Stimulated activated naive CD4-positive, alpha-beta T cell (primary cell): ENCODE measurements at regions not wholly inside any gene's neighbourhood (a gene's known extent, or its start where the extent isn't known, plus 50 kb on each side); places are given as distances from the start of the nearest gene placed in this dataset.
"Not testable (repeated sequence)": the region's sequence is repeated elsewhere in the genome, so short reads cannot be mapped to it uniquely, and the experiment has no call there.

Experiments used
- DNase-seq, 6 experiments: peaks; one replicate each; lab custom pipeline; 2025; lab: John Stamatoyannopoulos, UW

GRCh38 chr9:95391271-95391670 is 73.8 kb upstream of the FANCC start:
- not testable (repeated sequence) for DNase-seq

- no peak for DNase-seq
Observed at GRCh38 chr9:95389373-95389772, 71.9 kb upstream of the FANCC start.

GRCh38 chr9:95386843-95387242 is 69.3 kb upstream of the FANCC start:
- no peak for DNase-seq

GRCh38 chr9:95385521-95385920 is 68.0 kb upstream of the FANCC start:
- no peak for DNase-seq

- no peak for DNase-seq
Observed at GRCh38 chr9:95383845-95384244, 66.3 kb upstream of the FANCC start.

GRCh38 chr9:95383185-95383676 is 65.7 kb upstream of the FANCC start:
- no peak for DNase-seq

- no peak for DNase-seq
Observed at GRCh38 chr9:95382433-95382832, 64.9 kb upstream of the FANCC start.

- DNase-seq = no peak
Observed at GRCh38 chr9:95381221-95381620, 63.7 kb upstream of the FANCC start.

- DNase-seq = peak in 3 of 6 experiments; percentile 2 to 42 (median 33)
Observed at GRCh38 chr9:95379630-95380029, 62.1 kb upstream of the FANCC start.

GRCh38 chr9:95373782-95374487 is 56.4 kb upstream of the FANCC start:
- no peak for DNase-seq

GRCh38 chr9:95373069-95373681 is 55.7 kb upstream of the FANCC start:
- no peak for DNase-seq

GRCh38 chr9:95370064-95370463 is 52.6 kb upstream of the FANCC start:
- no peak for DNase-seq

- no peak for DNase-seq
Observed at GRCh38 chr9:95368377-95369160, 51.1 kb upstream of the FANCC start.
